Natural killer cell treated with Interleukin-12 subunit alpha and Interleukin-12 subunit beta and Interleukin-15 and Interleukin-18, amount 100 ng/mL, for 72 hours (primary cell): ENCODE measurements at regions not wholly inside any gene's neighbourhood (a gene's known extent, or its start where the extent isn't known, plus 50 kb on each side); places are given as distances from the start of the nearest gene placed in this dataset.

Experiments used
- ATAC-seq, 2 donors: fragments of 150-1000 bp; cut with Tn5 transposase in 1 of 2; sonication (Bioruptor Pico), chemical (Tn5 transposase) in 1 of 2; 2 replicates each; pipeline ENCODE4 v1.10.0; 2021
- DNase-seq: peaks from one replicate; pipeline ENCODE4 v3.0.0; 2022; ENCODE audit warnings: low spot score
- H3K27ac Mint-ChIP-seq, 2 donors: 1 replicate in 1 of 2; 2 replicates in 1 of 2; pipeline ENCODE4 v1.8.0; 2022; ENCODE audit warnings: mixed read lengths in 2 of 2, mild to moderate bottlenecking in 1 of 2, moderate library complexity in 1 of 2
- H3K27me3 Mint-ChIP-seq, 2 donors: 1 replicate in 1 of 2; 2 replicates in 1 of 2; pipeline ENCODE4 v1.8.0; 2022; ENCODE audit warnings: mixed read lengths in 2 of 2
- H3K36me3 Mint-ChIP-seq: one replicate; pipeline ENCODE4 v1.8.0; 2022; ENCODE audit warnings: mixed read lengths
- H3K4me1 Mint-ChIP-seq, 2 donors: 1 replicate in 1 of 2; 2 replicates in 1 of 2; pipeline ENCODE4 v1.8.0; 2022; ENCODE audit warnings: low read depth in 2 of 2, mixed read lengths in 2 of 2, mild to moderate bottlenecking in 1 of 2
- H3K4me3 Mint-ChIP-seq: one replicate; pipeline ENCODE4 v1.8.0; 2022; ENCODE audit warnings: mixed read lengths
- H3K9me3 Mint-ChIP-seq: 2 replicates; pipeline ENCODE4 v1.8.0; 2022; ENCODE audit warnings: mixed read lengths

- Mint-ChIP-seq H3K27ac (no peak overlapping the region), H3K4me1 (no peaks in the 10 kb centered on the region), H3K36me3 (peaks cover 10% of the 10 kb centered on the region), H3K9me3 (peaks cover 5% of the 10 kb centered on the region), H3K4me3 (no peak overlapping the region), H3K27me3 (peaks cover 0 to 5% of the 10 kb centered on the region in 2 donors)
- no peak for DNase-seq
- no peak for ATAC-seq
These were observed 203.5 kb upstream of the PLXNC1 start for GRCh38 chr12:93944911-93945310.

GRCh38 chr12:93946542-93947150, 201.7 kb upstream of the PLXNC1 start:
- peaks cover 5% of the 10 kb centered on the region for H3K9me3 Mint-ChIP-seq
- H3K4me3 Mint-ChIP-seq = no peak overlapping the region
- peaks cover 0 to 6% of the 10 kb centered on the region in 2 donors for H3K27me3 Mint-ChIP-seq
- peaks cover 11% of the 10 kb centered on the region for H3K36me3 Mint-ChIP-seq
- no peaks in the 10 kb centered on the region for H3K4me1 Mint-ChIP-seq
- H3K27ac Mint-ChIP-seq = no peak overlapping the region
- no peak for DNase-seq
- no peak for ATAC-seq

GRCh38 chr12:93947486-93947885, 200.9 kb upstream of the PLXNC1 start:
- no peak for ATAC-seq
- H3K4me1 Mint-ChIP-seq = no peaks in the 10 kb centered on the region
- peaks cover 0 to 6% of the 10 kb centered on the region in 2 donors for H3K27me3 Mint-ChIP-seq
- H3K4me3 Mint-ChIP-seq = no peak overlapping the region
- DNase-seq = no peak
- H3K36me3 Mint-ChIP-seq = peaks cover 11% of the 10 kb centered on the region
- H3K27ac Mint-ChIP-seq = no peak overlapping the region
- peaks cover 5% of the 10 kb centered on the region for H3K9me3 Mint-ChIP-seq

- Mint-ChIP-seq H3K27me3 (peaks cover 0 to 6% of the 10 kb centered on the region in 2 donors), H3K9me3 (peaks cover 5% of the 10 kb centered on the region), H3K4me3 (no peak overlapping the region), H3K4me1 (no peaks in the 10 kb centered on the region), H3K36me3 (peaks cover 11% of the 10 kb centered on the region), H3K27ac (no peak overlapping the region)
- no peak for ATAC-seq
- no peak for DNase-seq
These were observed 198.1 kb upstream of the PLXNC1 start for GRCh38 chr12:93950311-93950710.

GRCh38 chr12:93954166-93955112, 193.9 kb upstream of the PLXNC1 start:
- Mint-ChIP-seq H3K36me3 (peaks cover 6% of the 10 kb centered on the region), H3K9me3 (peaks cover 4% of the 10 kb centered on the region), H3K4me3 (no peak overlapping the region), H3K4me1 (no peaks in the 10 kb centered on the region), H3K27ac (no peak overlapping the region), H3K27me3 (peaks cover 0 to 6% of the 10 kb centered on the region in 2 donors)
- DNase-seq (no peak), ATAC-seq (no peak)

- ATAC-seq (no peak), DNase-seq (no peak)
- Mint-ChIP-seq H3K27me3 (no peaks in the 10 kb centered on the region), H3K36me3 (no peaks in the 10 kb centered on the region), H3K27ac (no peak overlapping the region), H3K9me3 (no peaks in the 10 kb centered on the region), H3K4me3 (no peak overlapping the region), H3K4me1 (no peaks in the 10 kb centered on the region)
These were observed 191.8 kb upstream of the PLXNC1 start for GRCh38 chr12:93956551-93956950.

- Mint-ChIP-seq H3K4me1 (no peaks in the 10 kb centered on the region), H3K9me3 (no peaks in the 10 kb centered on the region)
These were observed 191.2 kb upstream of the PLXNC1 start for GRCh38 chr12:93957168-93957567.

GRCh38 chr12:93957870-93958269, 190.5 kb upstream of the PLXNC1 start:
- Mint-ChIP-seq H3K9me3 (no peaks in the 10 kb centered on the region), H3K27ac (no peak overlapping the region), H3K36me3 (no peaks in the 10 kb centered on the region), H3K4me3 (no peak overlapping the region), H3K4me1 (no peaks in the 10 kb centered on the region), H3K27me3 (no peaks in the 10 kb centered on the region)
- ATAC-seq (no peak), DNase-seq (no peak)

More at GRCh38 chr12:93957168-93957567, 191.2 kb upstream of the PLXNC1 start:
- no peak for ATAC-seq
- no peaks in the 10 kb centered on the region for H3K27me3 Mint-ChIP-seq
- no peak overlapping the region for H3K27ac Mint-ChIP-seq
- H3K36me3 Mint-ChIP-seq = no peaks in the 10 kb centered on the region
- no peak for DNase-seq
- H3K4me3 Mint-ChIP-seq = no peak overlapping the region

- Mint-ChIP-seq H3K27ac (no peak overlapping the region), H3K27me3 (no peaks in the 10 kb centered on the region), H3K36me3 (no peaks in the 10 kb centered on the region), H3K9me3 (no peaks in the 10 kb centered on the region), H3K4me3 (no peak overlapping the region), H3K4me1 (no peaks in the 10 kb centered on the region)
- ATAC-seq (no peak), DNase-seq (no peak)
These were observed 188.7 kb upstream of the PLXNC1 start for GRCh38 chr12:93959657-93960056.

GRCh38 chr12:93960521-93960920, 187.9 kb upstream of the PLXNC1 start:
- Mint-ChIP-seq H3K27me3 (peaks cover 0 to 3% of the 10 kb centered on the region in 2 donors), H3K9me3 (no peaks in the 10 kb centered on the region), H3K4me3 (no peak overlapping the region), H3K36me3 (no peaks in the 10 kb centered on the region), H3K4me1 (no peaks in the 10 kb centered on the region), H3K27ac (no peak overlapping the region)
- DNase-seq = no peak
- ATAC-seq = no peak

GRCh38 chr12:93962336-93962735, 186.0 kb upstream of the PLXNC1 start:
- DNase-seq (no peak), ATAC-seq (no peak)
- Mint-ChIP-seq H3K4me1 (no peaks in the 10 kb centered on the region), H3K36me3 (no peaks in the 10 kb centered on the region), H3K9me3 (no peaks in the 10 kb centered on the region), H3K4me3 (no peak overlapping the region), H3K27me3 (peaks cover 4 to 6% of the 10 kb centered on the region in 2 donors), H3K27ac (no peak overlapping the region)

- H3K4me3 Mint-ChIP-seq = no peak overlapping the region
- no peaks in the 10 kb centered on the region for H3K9me3 Mint-ChIP-seq
- H3K36me3 Mint-ChIP-seq = no peaks in the 10 kb centered on the region
- H3K27me3 Mint-ChIP-seq = peaks cover 12 to 13% of the 10 kb centered on the region in 2 donors
- no peak for DNase-seq
- no peaks in the 10 kb centered on the region for H3K4me1 Mint-ChIP-seq
- ATAC-seq = no peak
- H3K27ac Mint-ChIP-seq = no peak overlapping the region
These were observed 183.4 kb upstream of the PLXNC1 start for GRCh38 chr12:93964936-93965335.

GRCh38 chr12:93966516-93967133, 181.8 kb upstream of the PLXNC1 start:
- ATAC-seq = no peak
- Mint-ChIP-seq H3K27ac (no peak overlapping the region), H3K4me1 (no peaks in the 10 kb centered on the region), H3K9me3 (no peaks in the 10 kb centered on the region), H3K36me3 (no peaks in the 10 kb centered on the region), H3K27me3 (peaks cover 12 to 19% of the 10 kb centered on the region in 2 donors), H3K4me3 (no peak overlapping the region)
- no peak for DNase-seq

GRCh38 chr12:93967454-93967853, 180.9 kb upstream of the PLXNC1 start:
- Mint-ChIP-seq H3K4me3 (no peak overlapping the region), H3K36me3 (no peaks in the 10 kb centered on the region), H3K27ac (no peak overlapping the region), H3K4me1 (no peaks in the 10 kb centered on the region), H3K27me3 (peaks cover 12 to 19% of the 10 kb centered on the region in 2 donors), H3K9me3 (no peaks in the 10 kb centered on the region)
- DNase-seq = no peak
- ATAC-seq = no peak
